ENCODE measurements at regions not wholly inside any gene's neighbourhood (a gene's known extent, or its start where the extent isn't known, plus 50 kb on each side); places are given as distances from the start of the nearest gene placed in this dataset.

- H3K4me3 ChIP-seq (ENCODE audit: low read depth, low read length) = no peak overlapping the region
- no peak for TF ChIP-seq CTCF (IDR thresholded peaks at IDR 0.05; ENCODE audit: low read depth, low read length)
Measured at GRCh38 chr3:117873249-117873600, 1161.4 kb downstream of the IGSF11 start.

GRCh38 chr3:117874028-117874690 lies 1160.5 kb downstream of the IGSF11 start:
- no peak for TF ChIP-seq CTCF (IDR thresholded peaks at IDR 0.05; ENCODE audit: low read depth, low read length)
- no peak overlapping the region for H3K4me3 ChIP-seq (ENCODE audit: low read depth, low read length)

GRCh38 chr3:117874904-117875874 lies 1159.5 kb downstream of the IGSF11 start:
- no peak for TF ChIP-seq CTCF (IDR thresholded peaks at IDR 0.05; ENCODE audit: low read depth, low read length)
- H3K4me3 ChIP-seq (ENCODE audit: low read depth, low read length) = no peak overlapping the region

GRCh38 chr3:117875887-117876286 lies 1158.8 kb downstream of the IGSF11 start:
- no peak for TF ChIP-seq CTCF (IDR thresholded peaks at IDR 0.05; ENCODE audit: low read depth, low read length)
- H3K4me3 ChIP-seq (ENCODE audit: low read depth, low read length) = no peak overlapping the region

- no peak for TF ChIP-seq CTCF (IDR thresholded peaks at IDR 0.05; ENCODE audit: low read depth, low read length)
- H3K4me3 ChIP-seq (ENCODE audit: low read depth, low read length) = no peak overlapping the region
Measured at GRCh38 chr3:117880638-117881037, 1154.0 kb downstream of the IGSF11 start.

GRCh38 chr3:117881210-117881609 lies 1153.4 kb downstream of the IGSF11 start:
- no peak overlapping the region for H3K4me3 ChIP-seq (ENCODE audit: low read depth, low read length)
- no peak for TF ChIP-seq CTCF (IDR thresholded peaks at IDR 0.05; ENCODE audit: low read depth, low read length)

- TF ChIP-seq CTCF (IDR thresholded peaks at IDR 0.05; ENCODE audit: low read depth, low read length) = no peak
- H3K4me3 ChIP-seq (ENCODE audit: low read depth, low read length) = no peak overlapping the region
Measured at GRCh38 chr3:117885011-117885441, 1149.6 kb downstream of the IGSF11 start.

All from WI38 (cell line).